BLaER1 treated with 17β-estradiol and CSF1 and Interleukin-3, amounts not matched to agents 10 nM and 100 nM (cell line): ENCODE measurements at regions not wholly inside any gene's neighbourhood (a gene's known extent, or its start where the extent isn't known, plus 50 kb on each side); places are given as distances from the start of the nearest gene placed in this dataset.

Source experiments
- H3K27ac ChIP-seq, 11 experiments: shearing (Covaris generic); formaldehyde crosslinking; 2 replicates each; pipeline ENCODE4 v1.8.1; 2022
- H3K27me3 ChIP-seq, 11 experiments: shearing (Covaris generic); formaldehyde crosslinking; 2 replicates each; pipeline ENCODE4 v1.8.1; 2022
- H3K36me3 ChIP-seq, 11 experiments: shearing (Covaris generic); formaldehyde crosslinking; 2 replicates each; pipeline ENCODE4 v1.8.1; 2022
- H3K4me1 ChIP-seq, 10 experiments: shearing (Covaris generic); formaldehyde crosslinking; 2 replicates each; pipeline ENCODE4 v1.8.1; 2022
- H3K4me2 ChIP-seq, 11 experiments: shearing (Covaris generic); formaldehyde crosslinking; 2 replicates each; pipeline ENCODE4 v1.8.1; 2022
- H3K4me3 ChIP-seq, 10 experiments: shearing (Covaris generic); formaldehyde crosslinking; 2 replicates each; pipeline ENCODE4 v1.8.1; 2022
- H3K9ac ChIP-seq, 11 experiments: shearing (Covaris generic); formaldehyde crosslinking; 2 replicates each; pipeline ENCODE4 v1.8.1; 2022
- H3K9me3 ChIP-seq, 11 experiments: shearing (Covaris generic); formaldehyde crosslinking; replicated peaks in 1 of 11; 2 replicates each; pipeline ENCODE4 v1.8.1; 2022
- H4K20me1 ChIP-seq, 11 experiments: shearing (Covaris generic); formaldehyde crosslinking; 2 replicates each; pipeline ENCODE4 v1.8.1; 2022
- Cebpa-rat ChIP-seq, 11 experiments: shearing (Covaris generic); IDR thresholded peaks; 2 replicates each; pipeline ENCODE4 v1.8.1; 2022

DNA sequence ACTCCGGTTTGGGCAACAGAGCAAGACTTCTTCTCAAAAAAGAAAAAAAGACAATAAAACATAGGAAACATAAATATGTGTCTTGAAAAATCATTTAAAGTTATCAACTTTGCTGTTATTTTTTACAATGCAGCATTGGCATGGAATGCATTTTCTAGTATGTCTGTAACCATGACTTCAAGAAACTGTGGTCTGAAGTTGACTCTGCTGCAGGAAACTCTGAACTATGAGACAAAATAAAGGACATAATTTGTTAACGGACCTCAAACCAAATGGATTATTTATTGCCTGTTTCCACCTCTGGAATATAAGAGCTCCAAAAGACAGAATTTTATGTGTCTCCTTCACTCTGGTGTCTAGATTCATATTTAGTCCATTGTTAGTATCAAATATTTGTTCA lies 79.1 kb downstream of the TRIB2 start:
- H4K20me1 ChIP-seq = no peaks in the 10 kb centered on the region
- no peak overlapping the region for H3K9ac ChIP-seq
- H3K4me3 ChIP-seq = no peak overlapping the region
- no peak for TF ChIP-seq Cebpa-rat (IDR thresholded peaks at IDR 0.05)
- no peak overlapping the region for H3K4me2 ChIP-seq
- no peak overlapping the region for H3K27ac ChIP-seq
- peaks cover 9 to 20% (median 14%) of the 10 kb centered on the region in 11 experiments for H3K9me3 ChIP-seq
- peaks cover 4 to 24% (median 13%) of the 10 kb centered on the region in 10 experiments; a peak in 18 of 20 replicates for H3K4me1 ChIP-seq
- H3K27me3 ChIP-seq = peaks cover 0 to 7% (median 0%) of the 10 kb centered on the region in 11 experiments; a peak in 2 of 22 replicates
- H3K36me3 ChIP-seq = no peaks in the 10 kb centered on the region

DNA sequence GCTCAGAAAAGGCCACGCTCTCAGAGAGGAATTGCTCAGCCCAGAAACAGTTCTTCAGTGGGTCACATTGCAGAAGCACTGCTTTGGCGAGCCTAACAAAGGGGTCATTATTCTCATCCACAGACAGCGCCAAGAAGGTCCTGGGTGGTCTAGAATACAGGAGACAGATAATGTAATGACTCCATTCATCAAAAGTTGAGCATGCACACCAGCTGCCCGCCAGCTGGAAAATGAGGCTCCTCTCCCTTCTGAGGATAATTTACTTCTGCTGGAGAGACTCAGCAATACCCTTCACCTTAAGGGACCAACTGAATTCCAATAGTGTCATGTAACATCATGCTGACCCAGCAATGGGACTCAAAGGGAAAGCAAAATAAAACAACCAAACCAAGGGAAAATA lies 79.9 kb downstream of the TRIB2 start:
- H3K36me3 ChIP-seq = peaks cover 0 to 2% (median 0%) of the 10 kb centered on the region in 11 experiments; a peak in 1 of 22 replicates
- no peaks in the 10 kb centered on the region for H4K20me1 ChIP-seq
- no peak overlapping the region for H3K4me3 ChIP-seq
- H3K27ac ChIP-seq = no peak overlapping the region
- peaks cover 17 to 28% (median 22%) of the 10 kb centered on the region in 11 experiments for H3K9me3 ChIP-seq
- peaks cover 0 to 7% (median 0%) of the 10 kb centered on the region in 11 experiments; a peak in 2 of 22 replicates for H3K27me3 ChIP-seq
- H3K9ac ChIP-seq = no peak overlapping the region
- no peak for TF ChIP-seq Cebpa-rat (IDR thresholded peaks at IDR 0.05)
- H3K4me2 ChIP-seq = no peak overlapping the region; a peak in 1 of 22 replicates
- peaks cover 4 to 24% (median 13%) of the 10 kb centered on the region in 10 experiments; a peak in 18 of 20 replicates for H3K4me1 ChIP-seq

DNA sequence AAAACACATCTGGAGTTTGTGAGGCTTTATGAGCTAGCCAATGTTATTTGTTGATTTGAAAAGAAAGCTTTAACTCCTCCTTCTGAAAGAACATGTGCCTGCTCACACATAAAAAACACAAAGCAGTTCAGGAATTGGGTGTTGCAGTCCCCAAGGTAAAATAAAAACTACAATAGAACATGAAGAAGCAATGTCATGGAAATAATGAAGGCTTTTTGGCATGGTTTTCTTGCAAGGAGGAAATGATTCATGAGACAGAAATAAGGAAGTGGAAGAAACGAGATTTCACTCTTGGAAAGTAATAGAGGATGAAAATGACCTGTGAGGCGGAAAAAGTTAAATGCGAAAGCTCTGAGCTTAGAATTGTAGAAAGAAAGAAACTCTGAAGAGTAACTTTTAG lies 81.1 kb downstream of the TRIB2 start:
- Histone ChIP-seq H3K9me3 (peaks cover 28 to 40% (median 33%) of the 10 kb centered on the region in 11 experiments), H3K4me2 (peak overlapping the region; percentile 0 to 77 (median 41); a peak in 21 of 22 replicates), H3K27me3 (peaks cover 0 to 7% (median 0%) of the 10 kb centered on the region in 11 experiments; a peak in 2 of 22 replicates), H4K20me1 (no peaks in the 10 kb centered on the region), H3K4me1 (peaks cover 4 to 24% (median 13%) of the 10 kb centered on the region in 10 experiments; a peak in 18 of 20 replicates), H3K27ac (peak overlapping the region in 3 of 11 experiments; percentile 18 to 34 (median 26); a peak in 5 of 22 replicates), H3K9ac (no peak overlapping the region), H3K36me3 (peaks cover 0 to 11% (median 0%) of the 10 kb centered on the region in 11 experiments; a peak in 1 of 22 replicates), H3K4me3 (no peak overlapping the region)
- no peak for TF ChIP-seq Cebpa-rat (IDR thresholded peaks at IDR 0.05)

DNA sequence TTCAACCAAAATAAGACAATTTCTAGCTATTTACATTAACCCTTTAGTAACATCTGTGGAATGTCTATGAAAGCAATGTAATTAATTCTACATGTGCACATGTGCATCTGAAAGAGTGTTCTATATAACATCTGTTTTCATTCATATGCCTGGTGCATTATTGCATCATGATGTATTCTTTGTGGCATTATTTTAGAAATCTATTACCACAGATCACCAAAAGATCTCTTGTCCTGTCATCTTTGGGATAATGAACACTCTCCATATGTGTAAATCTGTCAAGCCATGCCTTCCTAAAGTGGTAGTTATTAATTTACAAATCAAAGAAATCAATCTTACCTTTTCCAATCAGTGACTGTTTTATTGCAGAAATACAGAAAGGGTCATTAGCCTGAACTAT lies 86.9 kb downstream of the TRIB2 start:
- Histone ChIP-seq H3K4me3 (no peak overlapping the region), H3K9ac (no peak overlapping the region), H3K4me1 (peaks cover 0 to 19% (median 13%) of the 10 kb centered on the region in 10 experiments; a peak in 17 of 20 replicates), H3K36me3 (peaks cover 0 to 11% (median 0%) of the 10 kb centered on the region in 11 experiments; a peak in 1 of 22 replicates), H3K27me3 (no peaks in the 10 kb centered on the region), H3K9me3 (peaks cover 28 to 41% (median 36%) of the 10 kb centered on the region in 11 experiments), H3K27ac (no peak overlapping the region), H4K20me1 (no peaks in the 10 kb centered on the region), H3K4me2 (no peak overlapping the region)
- TF ChIP-seq Cebpa-rat (IDR thresholded peaks at IDR 0.05) = no peak

DNA sequence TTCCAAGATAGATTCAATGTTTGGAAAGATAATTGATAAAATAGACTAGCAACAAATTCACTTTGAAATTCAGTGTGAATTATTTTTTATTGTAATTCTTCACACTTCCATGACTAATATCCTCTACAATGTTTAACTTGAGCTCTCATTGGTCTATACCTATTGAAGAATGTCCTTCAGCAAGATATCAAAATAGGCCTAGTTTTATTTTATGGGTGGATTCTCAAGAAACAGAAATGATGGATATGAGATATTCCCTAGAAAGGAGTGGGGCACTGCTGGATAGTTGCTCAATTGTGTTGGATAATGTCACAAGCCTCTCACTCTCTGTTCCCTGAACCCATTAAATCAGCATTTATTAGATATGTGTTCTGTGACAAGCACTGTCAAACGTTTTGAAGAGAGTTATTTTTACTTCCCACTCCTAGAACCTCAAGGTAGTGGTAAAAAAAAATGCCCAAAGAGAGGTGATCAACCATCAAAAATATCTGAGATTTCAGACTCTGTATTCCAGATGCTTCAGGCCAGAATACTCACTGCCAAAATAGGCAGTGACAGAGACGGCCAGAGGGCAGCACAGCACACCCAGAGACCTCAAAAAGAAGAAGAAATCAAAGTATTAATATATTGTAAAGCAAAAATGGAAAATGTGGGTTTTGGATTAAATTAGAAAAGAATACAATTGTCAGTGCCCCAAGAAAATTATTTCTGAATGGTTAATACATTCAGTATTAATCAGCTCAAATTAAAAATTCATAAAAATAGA lies 87.5 kb downstream of the TRIB2 start:
- no peak overlapping the region for H3K4me2 ChIP-seq
- TF ChIP-seq Cebpa-rat (IDR thresholded peaks at IDR 0.05) = no peak
- no peaks in the 10 kb centered on the region for H4K20me1 ChIP-seq
- no peaks in the 10 kb centered on the region for H3K27me3 ChIP-seq
- peaks cover 0 to 23% (median 17%) of the 10 kb centered on the region in 10 experiments; a peak in 17 of 20 replicates for H3K4me1 ChIP-seq
- peaks cover 0 to 11% (median 0%) of the 10 kb centered on the region in 11 experiments; a peak in 1 of 22 replicates for H3K36me3 ChIP-seq
- no peak overlapping the region for H3K4me3 ChIP-seq
- H3K9me3 ChIP-seq = peaks cover 28 to 39% (median 35%) of the 10 kb centered on the region in 11 experiments
- no peak overlapping the region for H3K27ac ChIP-seq
- no peak overlapping the region for H3K9ac ChIP-seq

DNA sequence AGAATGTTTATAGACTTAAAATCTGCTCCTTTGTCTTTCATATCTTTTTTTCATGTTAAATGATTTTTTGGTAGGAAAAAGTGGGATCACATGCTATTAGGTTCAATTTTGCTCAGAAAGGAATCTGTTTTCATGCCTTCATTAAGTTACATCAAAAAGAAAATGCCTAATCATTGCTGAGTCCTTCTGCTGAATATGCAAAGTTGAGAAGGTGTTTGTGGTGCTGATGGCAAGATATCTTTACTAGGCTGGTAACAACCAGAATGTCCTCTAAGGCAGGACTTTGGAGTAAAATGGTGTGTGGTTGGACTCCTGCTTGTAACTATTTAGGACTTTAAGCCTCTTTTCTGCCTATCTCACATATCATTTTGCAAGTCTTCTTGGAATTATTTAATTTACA lies 88.3 kb downstream of the TRIB2 start:
- no peak for TF ChIP-seq Cebpa-rat (IDR thresholded peaks at IDR 0.05)
- Histone ChIP-seq H4K20me1 (no peaks in the 10 kb centered on the region), H3K36me3 (peaks cover 0 to 11% (median 0%) of the 10 kb centered on the region in 11 experiments; a peak in 1 of 22 replicates), H3K4me2 (no peak overlapping the region), H3K9me3 (peaks cover 27 to 32% (median 29%) of the 10 kb centered on the region in 11 experiments), H3K9ac (no peak overlapping the region), H3K4me3 (no peak overlapping the region), H3K4me1 (peaks cover 0 to 31% (median 24%) of the 10 kb centered on the region in 10 experiments; a peak in 17 of 20 replicates), H3K27ac (no peak overlapping the region), H3K27me3 (no peaks in the 10 kb centered on the region)

DNA sequence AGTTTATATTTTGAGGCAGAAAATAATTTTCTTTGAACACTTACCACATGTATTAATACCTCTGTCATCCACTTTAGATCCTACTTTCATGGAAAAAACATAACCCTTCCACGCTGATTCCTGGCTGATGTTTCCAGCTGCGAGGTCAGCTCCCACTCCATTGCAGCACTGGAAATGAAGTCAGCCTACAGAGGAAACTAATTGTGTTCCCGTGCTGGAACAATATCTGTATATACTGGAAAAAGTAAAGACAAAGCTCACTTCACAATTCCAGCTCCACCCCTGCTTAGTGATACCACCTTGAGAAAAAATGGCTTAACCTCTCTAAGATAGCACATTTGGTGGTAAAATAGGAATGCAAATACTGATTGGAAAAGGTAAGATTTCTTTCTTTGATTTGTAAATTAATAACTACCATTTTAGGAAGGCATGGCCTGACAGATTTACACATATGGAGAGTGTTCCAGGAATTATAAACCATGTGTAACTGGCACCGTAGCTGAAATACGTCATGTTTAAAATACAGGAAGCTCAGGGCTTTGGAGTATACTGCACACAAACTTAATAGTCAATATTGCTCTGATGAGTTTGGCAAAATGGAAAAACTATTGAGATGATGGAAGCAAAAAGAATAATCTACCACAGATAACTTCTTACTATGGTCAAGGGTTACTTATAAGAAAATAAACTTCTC lies 90.0 kb downstream of the TRIB2 start:
- H3K9ac ChIP-seq = no peak overlapping the region
- no peaks in the 10 kb centered on the region for H4K20me1 ChIP-seq
- no peak for TF ChIP-seq Cebpa-rat (IDR thresholded peaks at IDR 0.05)
- peaks cover 0 to 9% (median 0%) of the 10 kb centered on the region in 11 experiments; a peak in 1 of 22 replicates for H3K36me3 ChIP-seq
- H3K4me2 ChIP-seq = peak overlapping the region in 1 of 11 experiments; percentile 75; a peak in 1 of 22 replicates
- H3K9me3 ChIP-seq = peaks cover 10 to 15% (median 14%) of the 10 kb centered on the region in 11 experiments
- peaks cover 0 to 35% (median 24%) of the 10 kb centered on the region in 10 experiments; a peak in 17 of 20 replicates for H3K4me1 ChIP-seq
- H3K27ac ChIP-seq = peak overlapping the region in 6 of 11 experiments; percentile 70 to 83 (median 73); a peak in 6 of 22 replicates
- H3K4me3 ChIP-seq = no peak overlapping the region
- no peaks in the 10 kb centered on the region for H3K27me3 ChIP-seq

DNA sequence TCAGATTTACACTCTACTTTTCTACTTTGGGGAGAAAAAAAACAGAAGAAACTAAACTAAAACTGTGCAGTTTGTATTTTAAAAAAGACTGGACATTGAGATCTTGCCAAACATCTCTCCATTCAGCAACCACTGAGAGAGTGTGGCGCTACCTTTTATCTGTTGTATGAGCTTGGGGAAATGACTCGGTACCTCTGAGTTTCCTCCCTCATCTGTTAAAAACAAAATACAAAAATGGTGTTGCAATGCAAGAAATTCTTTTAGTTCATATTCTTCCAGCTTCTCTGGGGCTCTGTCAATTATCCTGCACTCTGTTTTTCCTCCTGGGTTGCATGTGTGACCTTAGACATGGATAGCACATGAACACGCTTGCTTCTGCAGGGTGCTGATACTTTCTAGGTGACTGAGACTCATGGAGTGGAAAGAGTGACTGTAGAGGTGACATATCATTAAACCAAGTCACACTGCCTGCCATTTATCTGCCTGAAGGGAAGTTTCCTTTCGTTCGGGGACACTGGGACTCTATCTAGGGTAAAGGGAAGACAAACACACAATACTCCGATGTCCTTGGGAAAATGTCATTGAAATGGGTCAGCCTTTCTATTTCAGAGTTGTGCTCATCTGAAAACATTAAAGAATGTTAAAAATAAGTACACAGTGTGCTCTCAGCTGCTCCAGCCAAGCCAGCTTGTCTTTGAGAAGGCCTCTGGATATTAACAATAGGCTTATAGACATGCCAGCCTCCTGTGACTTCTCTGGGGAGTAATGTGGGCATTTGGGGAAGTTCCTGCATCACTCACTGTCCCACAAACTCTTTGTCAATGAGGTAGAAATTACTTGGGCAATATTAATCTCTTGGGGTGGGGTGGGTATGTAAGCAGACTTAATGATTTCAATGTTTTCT lies 91.4 kb downstream of the TRIB2 start:
- Histone ChIP-seq H3K36me3 (no peaks in the 10 kb centered on the region), H3K27ac (peak overlapping the region in 9 of 11 experiments; percentile 54 to 83 (median 70); a peak in 18 of 22 replicates), H3K9me3 (peaks cover 0 to under 1% (median 0%) of the 10 kb centered on the region in 11 experiments; a peak in 2 of 22 replicates), H3K4me2 (peak overlapping the region in 10 of 11 experiments; percentile 7 to 75 (median 41); a peak in 17 of 22 replicates), H3K27me3 (no peaks in the 10 kb centered on the region), H4K20me1 (no peaks in the 10 kb centered on the region), H3K9ac (peak overlapping the region in 8 of 11 experiments; percentile 9 to 58 (median 26); a peak in 8 of 22 replicates), H3K4me3 (no peak overlapping the region), H3K4me1 (peaks cover 0 to 35% (median 24%) of the 10 kb centered on the region in 10 experiments; a peak in 17 of 20 replicates)
- TF ChIP-seq Cebpa-rat (IDR thresholded peaks at IDR 0.05) = peak in 2 of 11 experiments; percentile 54 to 72; a peak in 5 of 22 replicates
